HK-2 (cell line): ENCODE measurements at regions not wholly inside any gene's neighbourhood (a gene's known extent, or its start where the extent isn't known, plus 50 kb on each side); places are given as distances from the start of the nearest gene placed in this dataset.

Source experiments
- DNase-seq: peaks from one replicate; pipeline ENCODE4 v3.0.0-alpha.2; 2018; ENCODE audit not compliant: unreplicated experiment

GRCh38 chr18:79626905-79627749, 52.5 kb upstream of the CTDP1 start:
- DNase-seq: no peak

GRCh38 chr18:79627750-79628294, 51.8 kb upstream of the CTDP1 start:
- no peak for DNase-seq

- DNase-seq: no peak
These were observed 51.0 kb upstream of the CTDP1 start for GRCh38 chr18:79628416-79629248.

GRCh38 chr18:79629249-79629558, 50.4 kb upstream of the CTDP1 start:
- DNase-seq: no peak

GRCh38 chr18:79629606-79630005, 50.0 kb upstream of the CTDP1 start:
- DNase-seq: no peak
